SK-N-SH (cell line): ENCODE measurements at regions not wholly inside any gene's neighbourhood (a gene's known extent, or its start where the extent isn't known, plus 50 kb on each side); places are given as distances from the start of the nearest gene placed in this dataset.

ENCODE experiments used
- CTCF ChIA-PET: fragments of 300-600, 350-600 bp; formaldehyde crosslinking; extraction: SDS; loops from one replicate; lab custom pipeline; 2021; lab: Yijun Ruan, JAX
- POLR2A ChIA-PET: fragments of 350-600 bp; sonication (Branson Sonifier 250); formaldehyde crosslinking; extraction: SDS; loops from one replicate; lab custom pipeline; 2020; ENCODE audit warnings: antibody characterized with exemption, inconsistent platforms; lab: Yijun Ruan, JAX
- DNase-seq: peaks from one replicate; pipeline ENCODE4 v3.0.0; 2012
- H2AFZ ChIP-seq: fragments of 200-600 bp; sonication (generic); 2 replicates; pipeline ENCODE4 v1.8.1; 2016; ENCODE audit warnings: antibody characterized with exemption, mild to moderate bottlenecking, low read depth
- H3F3A ChIP-seq: fragments of 200-600 bp; sonication (generic); replicated peaks from 2 replicates; pipeline ENCODE3; 2016; ENCODE audit warnings: antibody characterized with exemption, mild to moderate bottlenecking; ENCODE audit not compliant: insufficient read depth
- H3K27ac ChIP-seq, 2 experiments: fragments of 200-500 bp in 1 of 2; fragments of 200-600 bp in 1 of 2; sonication (Bioruptor generic) in 1 of 2; sonication (generic), shearing (Covaris generic) in 1 of 2; 2 replicates each; pipeline versions ENCODE4 v1.5.1 to v1.6.1; 2014 to 2016; ENCODE audit warnings: low read depth in 2 of 2, inconsistent platforms in 1 of 2, low read length in 1 of 2, mild to moderate bottlenecking in 1 of 2, mixed read lengths in 1 of 2
- H3K27me3 ChIP-seq: fragments of 200-600 bp; sonication (generic), shearing (Covaris generic); 2 replicates; pipeline ENCODE4 v1.6.1; 2016; ENCODE audit warnings: mixed run types; ENCODE audit not compliant: insufficient read depth
- H3K36me3 ChIP-seq, 2 experiments: fragments of 200-500 bp in 1 of 2; fragments of 200-600 bp in 1 of 2; sonication (Bioruptor generic) in 1 of 2; sonication (generic) in 1 of 2; replicated peaks in 1 of 2; 2 replicates each; pipeline versions ENCODE3 to v1.5.1; 2014 to 2016; ENCODE audit warnings: low read length in 1 of 2, mild to moderate bottlenecking in 1 of 2; ENCODE audit not compliant: insufficient read depth in 2 of 2, control insufficient read depth in 1 of 2
- H3K4me1 ChIP-seq, 2 experiments: fragments of 200-500 bp in 1 of 2; fragments of 200-600 bp in 1 of 2; sonication (Bioruptor generic) in 1 of 2; sonication (generic), shearing (Covaris generic) in 1 of 2; 2 replicates each; pipeline versions ENCODE4 v1.5.1 to v1.6.1; 2014 to 2016; ENCODE audit warnings: low read depth in 1 of 2, low read length in 1 of 2, mixed run types in 1 of 2; ENCODE audit not compliant: insufficient read depth in 2 of 2, control insufficient read depth in 1 of 2
- H3K4me2 ChIP-seq: fragments of 200-600 bp; sonication (generic), shearing (Covaris generic); 2 replicates; pipeline ENCODE4 v1.6.1; 2017; ENCODE audit warnings: mixed run types
- H3K4me3 ChIP-seq, 2 experiments: fragments of 200-500 bp in 1 of 2; fragments of 200-600 bp in 1 of 2; sonication (Bioruptor generic) in 1 of 2; sonication (generic), shearing (Covaris generic) in 1 of 2; 2 replicates each; pipeline versions ENCODE4 v1.5.1 to v1.8.1; 2014 to 2016; ENCODE audit warnings: low read depth in 2 of 2, inconsistent platforms in 1 of 2, low read length in 1 of 2, mild to moderate bottlenecking in 1 of 2, mixed read lengths in 1 of 2, moderate library complexity in 1 of 2
- H3K79me2 ChIP-seq: fragments of 200-600 bp; sonication (generic); 2 replicates; pipeline ENCODE4 v1.8.1; 2017; ENCODE audit warnings: mild to moderate bottlenecking; ENCODE audit not compliant: insufficient read depth
- H3K9ac ChIP-seq: fragments of 200-600 bp; sonication (generic); 2 replicates; pipeline ENCODE4 v1.6.1; 2017; ENCODE audit warnings: mixed run types
- H3K9me2 ChIP-seq: fragments of 200-600 bp; sonication (generic); 2 replicates; pipeline ENCODE4 v1.6.1; 2017; ENCODE audit warnings: mixed run types
- H3K9me3 ChIP-seq: fragments of 200-600 bp; sonication (generic); 2 replicates; pipeline ENCODE4 v1.6.1; 2017; ENCODE audit warnings: mixed run types, mild to moderate bottlenecking, moderate library complexity
- H4K20me1 ChIP-seq: fragments of 200-600 bp; sonication (generic); 2 replicates; pipeline ENCODE4 v1.6.1; 2017; ENCODE audit warnings: mild to moderate bottlenecking, mixed run types; ENCODE audit not compliant: insufficient read depth
- CHD2 ChIP-seq: fragments of 150-350 bp; IDR thresholded peaks from 2 replicates; pipeline ENCODE4 v1.6.1; 2018; ENCODE audit warnings: low read length; ENCODE audit not compliant: partially characterized antibody
- CTCF ChIP-seq: fragments of 200-600 bp; sonication (generic); IDR thresholded peaks from 2 replicates; pipeline ENCODE4 v1.6.1; 2017; ENCODE audit warnings: antibody characterized with exemption, mild to moderate bottlenecking, moderate library complexity
- ELF1 ChIP-seq: IDR thresholded peaks from 2 replicates; pipeline ENCODE4 v1.4.0; 2012
- EP300 ChIP-seq, 2 experiments: IDR thresholded peaks; 2 replicates each; pipeline versions ENCODE4 v1.4.0 to v1.6.1; 2012; ENCODE audit warnings: borderline replicate concordance in 1 of 2, low read depth in 1 of 2, low read length in 1 of 2
- EZH2phosphoT487 ChIP-seq: fragments of 200-600 bp; sonication (generic); IDR thresholded peaks from 2 replicates; pipeline ENCODE4 v1.6.1; 2017; ENCODE audit warnings: low read depth, mixed run types, mild to moderate bottlenecking, antibody characterized with exemption, moderate library complexity, borderline replicate concordance
- FOSL2 ChIP-seq: IDR thresholded peaks from 2 replicates; pipeline ENCODE4 v1.4.0; 2012; ENCODE audit warnings: low read depth, mild to moderate bottlenecking, moderate library complexity, borderline replicate concordance
- FOXJ3 ChIP-seq: sonication (generic); formaldehyde crosslinking; IDR thresholded peaks from 2 replicates; pipeline ENCODE4 v1.5.1; 2020; ENCODE audit warnings: mild to moderate bottlenecking, missing genetic modification reagents
- FOXM1 ChIP-seq: IDR thresholded peaks from 2 replicates; pipeline ENCODE4 v1.4.0; 2012; ENCODE audit warnings: low read depth, mild to moderate bottlenecking
- GABPA ChIP-seq: IDR thresholded peaks from 2 replicates; pipeline ENCODE4 v1.4.0; 2012; ENCODE audit warnings: low read depth, mild to moderate bottlenecking
- GATA2 ChIP-seq: sonication (generic); formaldehyde crosslinking; IDR thresholded peaks from 2 replicates; pipeline ENCODE4 v1.5.0; 2020; ENCODE audit warnings: mild to moderate bottlenecking, missing genetic modification reagents
- JUND ChIP-seq: IDR thresholded peaks from 2 replicates; pipeline ENCODE4 v1.4.0; 2012
- MAX ChIP-seq: IDR thresholded peaks from 2 replicates; pipeline ENCODE4 v1.4.0; 2012; ENCODE audit warnings: low read depth
- MEF2A ChIP-seq: IDR thresholded peaks from 2 replicates; pipeline ENCODE4 v1.4.0; 2012; ENCODE audit warnings: low read depth, borderline replicate concordance
- MXI1 ChIP-seq: IDR thresholded peaks from 2 replicates; pipeline ENCODE4 v1.6.1; 2012; ENCODE audit warnings: mild to moderate bottlenecking, low read depth, low read length, improper control_type of control experiment
- NFIC ChIP-seq: IDR thresholded peaks from 2 replicates; pipeline ENCODE4 v1.4.0; 2012; ENCODE audit warnings: borderline replicate concordance
- NRF1 ChIP-seq: IDR thresholded peaks from 2 replicates; pipeline ENCODE4 v1.6.1; 2012; ENCODE audit warnings: low read depth, mild to moderate bottlenecking, low read length
- POLR2AphosphoS5 ChIP-seq: IDR thresholded peaks from 2 replicates; pipeline ENCODE4 v1.6.1; 2012; ENCODE audit warnings: low read depth, low read length
- RAD21 ChIP-seq: IDR thresholded peaks from 2 replicates; pipeline ENCODE4 v1.6.1; 2012; ENCODE audit warnings: mild to moderate bottlenecking, low read length
- RCOR1 ChIP-seq: fragments of 150-350 bp; IDR thresholded peaks from 2 replicates; pipeline ENCODE4 v1.6.1; 2017; ENCODE audit warnings: antibody characterized with exemption, low read length
- SMC3 ChIP-seq: IDR thresholded peaks from 2 replicates; pipeline ENCODE4 v1.6.1; 2012; ENCODE audit warnings: low read depth, low read length, improper control_type of control experiment
- TAF1 ChIP-seq: IDR thresholded peaks from 2 replicates; pipeline ENCODE4 v1.6.1; 2012; ENCODE audit warnings: low read depth, mild to moderate bottlenecking, low read length, moderate library complexity, borderline replicate concordance
- TCF12 ChIP-seq: IDR thresholded peaks from 2 replicates; pipeline ENCODE4 v1.4.0; 2012
- TEAD4 ChIP-seq: IDR thresholded peaks from 2 replicates; pipeline ENCODE4 v1.4.0; 2012; ENCODE audit warnings: mild to moderate bottlenecking, borderline replicate concordance; ENCODE audit not compliant: insufficient read depth
- USF2 ChIP-seq: fragments of 150-350 bp; IDR thresholded peaks from 2 replicates; pipeline ENCODE4 v1.6.1; 2017; ENCODE audit warnings: antibody characterized with exemption, low read length, low read depth, borderline replicate concordance
- YY1 ChIP-seq: IDR thresholded peaks from 2 replicates; pipeline ENCODE4 v1.4.0; 2012; ENCODE audit warnings: low read depth, mild to moderate bottlenecking
- ZBTB33 ChIP-seq: IDR thresholded peaks from 2 replicates; pipeline ENCODE4 v1.4.0; 2012; ENCODE audit warnings: low read depth, borderline replicate concordance
- WGBS: methylation state at CpG from one replicate; pipeline ENCODE4 v1.1.6; 2017; ENCODE audit warnings: low lambda C conversion rate; 5-methylcytosine and 5-hydroxymethylcytosine counted together

GRCh38 chr6:4370066-4370465, 234.7 kb upstream of the ECI2 start (continued):
- TF ChIP-seq NRF1 (no peak), FOSL2 (peak; percentile 92), TCF12 (peak; percentile 68)

- Histone ChIP-seq H3K36me3 (no peaks in the 10 kb centered on the region), H3K9ac (no peak overlapping the region), H3K4me3 (no peak overlapping the region), H3K9me2 (no peaks in the 10 kb centered on the region), H2AFZ (0 out of 2 replicates have a peak overlapping the region, but pooled peaks have one; percentile 27), H3K27me3 (no peaks in the 10 kb centered on the region), H3K4me2 (peak overlapping the region; percentile 45), H3K4me1 (peaks cover 0 to 12% of the 10 kb centered on the region in 2 experiments; a peak in 2 of 4 replicates), H3K79me2 (no peaks in the 10 kb centered on the region), H3K9me3 (no peaks in the 10 kb centered on the region), H3F3A (peaks cover 15% of the 10 kb centered on the region), H4K20me1 (no peaks in the 10 kb centered on the region), H3K27ac (peak overlapping the region in 1 of 2 experiments; percentile 59; a peak in 2 of 4 replicates)
- 20% methylated on average over 4 of the region's 4 CpGs for WGBS
- CTCF ChIA-PET = no interaction called here
- POLR2A ChIA-PET = no interaction called here
- TF ChIP-seq JUND (no peak), MXI1 (no peak), MAX (no peak), GABPA (no peak), EP300 (IDR thresholded peaks at IDR 0.05; ENCODE audit: borderline replicate concordance in 1 of 2, low read depth in 1 of 2, low read length in 1 of 2) (no peak), FOXJ3 (CRISPR knock-in tag) (no peak), USF2 (no peak), MEF2A (no peak), GATA2 (CRISPR knock-in tag) (no peak), TEAD4 (no peak), NRF1 (no peak), SMC3 (no peak), POLR2AphosphoS5 (no peak), RAD21 (no peak), EZH2phosphoT487 (no peak), TAF1 (no peak)
- DNase-seq = no peak
Observed at GRCh38 chr6:4369616-4370015, 234.2 kb upstream of the ECI2 start.

- H3F3A ChIP-seq = peaks cover 15% of the 10 kb centered on the region
- no peaks in the 10 kb centered on the region for H3K79me2 ChIP-seq
- H3K9me3 ChIP-seq = no peaks in the 10 kb centered on the region
- no peak for DNase-seq
- H3K36me3 ChIP-seq = no peaks in the 10 kb centered on the region
- H3K9ac ChIP-seq = no peak overlapping the region
- H3K4me1 ChIP-seq = peaks cover 0 to 12% of the 10 kb centered on the region in 2 experiments; a peak in 2 of 4 replicates
- no peak overlapping the region for H3K27ac ChIP-seq
- H3K27me3 ChIP-seq = no peaks in the 10 kb centered on the region
- CTCF ChIA-PET = no interaction called here
- POLR2A ChIA-PET = no interaction called here
- no peaks in the 10 kb centered on the region for H4K20me1 ChIP-seq
- no peak overlapping the region for H3K4me2 ChIP-seq
- H3K9me2 ChIP-seq = no peaks in the 10 kb centered on the region
- no peak overlapping the region for H2AFZ ChIP-seq
- H3K4me3 ChIP-seq = no peak overlapping the region
- no peak for TF ChIP-seq RAD21
- TF ChIP-seq CTCF = no peak
- TF ChIP-seq CHD2 = no peak
- TF ChIP-seq FOXJ3 (CRISPR knock-in tag) = no peak
- no peak for TF ChIP-seq ELF1
- TF ChIP-seq YY1 = no peak
- TF ChIP-seq NFIC = no peak
- no peak for TF ChIP-seq RCOR1
- no peak for TF ChIP-seq NRF1
- no peak for TF ChIP-seq EP300 (IDR thresholded peaks at IDR 0.05; ENCODE audit: borderline replicate concordance in 1 of 2, low read depth in 1 of 2, low read length in 1 of 2)
- no peak for TF ChIP-seq EZH2phosphoT487
- no peak for TF ChIP-seq ZBTB33
- TF ChIP-seq SMC3 = no peak
- no peak for TF ChIP-seq FOXM1
- TF ChIP-seq TCF12 = no peak
Observed at GRCh38 chr6:4368649-4369048, 233.3 kb upstream of the ECI2 start.
